SK-N-SH treated with all-trans-retinoic acid at 6 μM for 48 hours (cell line): ENCODE measurements at regions not wholly inside any gene's neighbourhood (a gene's known extent, or its start where the extent isn't known, plus 50 kb on each side); places are given as distances from the start of the nearest gene placed in this dataset.
"Not testable (repeated sequence)": the region's sequence is repeated elsewhere in the genome, so short reads cannot be mapped to it uniquely, and the experiment has no call there.

ENCODE experiments used
- CSRNP3 ChIP-seq: fragments of 250-450 bp; sonication (Bioruptor Pico); IDR thresholded peaks from 2 replicates; pipeline ENCODE4 v1.5.1; 2021; ENCODE audit warnings: mild to moderate bottlenecking, moderate library complexity
- PATZ1 ChIP-seq: fragments of 250-450 bp; sonication (Bioruptor Pico); IDR thresholded peaks from 2 replicates; pipeline ENCODE4 v1.8.0; 2020; ENCODE audit warnings: mild to moderate bottlenecking, moderate library complexity, borderline replicate concordance
- TCF4 ChIP-seq: fragments of 250-450 bp; sonication (Bioruptor Pico); IDR thresholded peaks from 2 replicates; pipeline ENCODE4 v1.8.0; 2021; ENCODE audit warnings: mild to moderate bottlenecking, moderate library complexity, borderline replicate concordance
- ZFP3 ChIP-seq: fragments of 250-450 bp; sonication (Bioruptor Pico); IDR thresholded peaks from 2 replicates; pipeline ENCODE4 v1.5.0; 2020; ENCODE audit warnings: mild to moderate bottlenecking, moderate library complexity

DNA sequence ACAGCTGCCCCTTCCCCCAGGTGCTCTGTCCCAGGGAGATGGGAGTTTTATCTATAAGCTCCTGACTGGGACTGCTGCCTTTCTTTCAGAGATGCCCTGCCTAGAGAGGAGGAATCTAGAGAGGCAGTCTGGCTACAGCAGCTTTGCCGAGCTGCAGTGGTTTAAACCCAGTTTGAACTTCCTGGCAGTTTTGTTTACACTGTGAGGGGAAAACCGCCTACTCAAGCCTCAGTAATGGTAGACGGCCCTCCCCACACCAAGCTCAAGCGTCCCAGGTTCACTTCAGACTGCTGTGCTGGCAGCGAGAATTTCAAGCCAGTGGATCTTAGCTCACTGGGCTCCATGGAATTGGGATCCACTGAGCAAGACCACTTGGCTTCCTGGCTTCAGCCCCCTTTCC, 303.6 kb downstream of the ZIC1 start:
- TF ChIP-seq TCF4; CSRNP3 (CRISPR knock-in tag); ZFP3; PATZ1 (CRISPR knock-in tag): not testable (repeated sequence)
